HG02885 (cell line): ENCODE measurements at regions not wholly inside any gene's neighbourhood (a gene's known extent, or its start where the extent isn't known, plus 50 kb on each side); places are given as distances from the start of the nearest gene placed in this dataset.
"Not testable (repeated sequence)": the region's sequence is repeated elsewhere in the genome, so short reads cannot be mapped to it uniquely, and the experiment has no call there.

Experiments used
- ATAC-seq: cut with Tn5 transposase; IDR thresholded peaks from one replicate; pipeline ENCODE4 v1.9.1; 2021; ENCODE audit warnings: mild to moderate bottlenecking; ENCODE audit not compliant: unreplicated experiment, poor library complexity

DNA sequence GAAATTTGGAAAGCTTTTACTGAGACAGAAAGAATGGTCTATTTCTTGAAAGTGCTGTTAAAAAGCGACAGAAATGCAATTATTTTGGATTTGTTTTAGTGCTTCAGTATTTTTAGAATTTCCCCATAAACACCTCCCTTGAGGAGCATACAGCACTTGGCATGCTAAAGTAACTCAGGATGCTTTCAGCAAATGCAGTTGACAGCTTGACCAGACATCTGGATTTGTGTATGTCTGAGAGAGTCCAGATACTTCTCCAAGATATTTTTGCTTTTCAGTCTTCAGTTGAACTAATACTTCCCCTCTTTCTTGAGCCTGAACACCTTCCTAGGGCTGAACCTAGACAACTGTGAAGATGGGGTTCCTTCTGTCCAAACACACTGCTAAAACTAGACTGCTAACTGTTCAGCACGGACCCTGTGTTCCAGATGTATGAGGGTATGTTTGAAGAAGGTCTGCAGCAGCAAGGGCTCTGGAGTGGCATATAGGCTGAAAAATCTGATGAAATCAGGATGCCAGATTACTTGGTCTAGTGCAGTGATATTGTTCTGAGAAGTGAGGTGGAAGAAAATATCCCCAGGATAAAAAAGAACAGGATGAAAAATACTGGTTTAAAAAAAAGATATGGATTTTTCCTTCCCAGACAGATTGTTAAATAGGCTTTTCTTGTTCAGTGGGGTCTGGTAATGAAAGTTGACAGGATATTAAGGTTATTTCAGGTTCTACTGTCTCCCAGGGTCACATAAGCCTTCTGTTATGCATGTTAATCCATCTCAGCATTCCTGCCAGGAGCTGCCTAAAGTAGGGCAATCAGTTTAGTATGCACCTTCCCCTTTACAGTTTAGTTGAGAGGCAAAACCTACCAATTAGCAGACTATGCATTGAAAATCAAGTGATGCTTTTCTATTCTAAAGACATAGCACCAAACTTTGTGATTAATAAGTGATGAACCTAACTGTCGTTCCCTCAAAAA lies 516.9 kb upstream of the TBL1XR1 start:
- no peak for ATAC-seq

- ATAC-seq: no peak
These were observed 517.7 kb upstream of the TBL1XR1 start for GRCh38 chr3:177714945-177715344.

DNA sequence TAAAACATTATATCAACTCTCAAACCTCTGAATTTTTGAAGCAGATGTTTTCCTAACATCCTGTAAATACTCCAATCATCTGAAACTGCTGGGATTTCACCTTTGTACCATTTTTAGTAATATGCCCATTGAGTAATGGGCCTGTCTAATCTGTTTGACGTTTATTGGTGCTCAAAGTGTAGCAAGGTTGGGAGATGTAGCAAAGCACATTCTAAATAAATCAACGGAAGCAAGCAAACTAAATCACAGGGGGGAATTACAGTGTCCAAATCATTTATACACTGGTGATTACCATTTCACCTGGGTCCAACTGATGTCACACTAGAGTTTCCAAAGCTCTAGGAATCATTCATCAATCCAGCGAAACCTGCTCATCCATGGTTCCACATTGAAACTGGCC lies 518.7 kb upstream of the TBL1XR1 start:
- ATAC-seq: no peak

DNA sequence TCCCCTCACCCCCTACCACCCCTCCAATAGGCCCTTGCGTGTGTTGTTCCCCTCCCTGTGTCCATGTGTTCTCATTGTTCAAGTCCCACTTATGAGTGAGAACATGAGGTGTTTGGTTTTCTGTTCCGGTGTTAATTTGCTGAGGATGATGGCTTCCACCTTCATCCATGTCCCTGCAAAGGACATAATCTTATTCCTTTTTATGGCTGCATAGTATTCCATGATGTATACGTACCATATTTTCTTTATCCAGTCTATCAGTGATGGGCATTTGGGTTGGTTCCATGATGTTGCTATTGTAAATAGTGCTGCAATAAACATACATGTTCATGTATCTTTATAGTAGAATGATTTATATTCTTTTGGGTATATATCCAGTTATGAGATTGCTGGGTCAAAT lies 523.6 kb upstream of the TBL1XR1 start:
- ATAC-seq: not testable (repeated sequence)

DNA sequence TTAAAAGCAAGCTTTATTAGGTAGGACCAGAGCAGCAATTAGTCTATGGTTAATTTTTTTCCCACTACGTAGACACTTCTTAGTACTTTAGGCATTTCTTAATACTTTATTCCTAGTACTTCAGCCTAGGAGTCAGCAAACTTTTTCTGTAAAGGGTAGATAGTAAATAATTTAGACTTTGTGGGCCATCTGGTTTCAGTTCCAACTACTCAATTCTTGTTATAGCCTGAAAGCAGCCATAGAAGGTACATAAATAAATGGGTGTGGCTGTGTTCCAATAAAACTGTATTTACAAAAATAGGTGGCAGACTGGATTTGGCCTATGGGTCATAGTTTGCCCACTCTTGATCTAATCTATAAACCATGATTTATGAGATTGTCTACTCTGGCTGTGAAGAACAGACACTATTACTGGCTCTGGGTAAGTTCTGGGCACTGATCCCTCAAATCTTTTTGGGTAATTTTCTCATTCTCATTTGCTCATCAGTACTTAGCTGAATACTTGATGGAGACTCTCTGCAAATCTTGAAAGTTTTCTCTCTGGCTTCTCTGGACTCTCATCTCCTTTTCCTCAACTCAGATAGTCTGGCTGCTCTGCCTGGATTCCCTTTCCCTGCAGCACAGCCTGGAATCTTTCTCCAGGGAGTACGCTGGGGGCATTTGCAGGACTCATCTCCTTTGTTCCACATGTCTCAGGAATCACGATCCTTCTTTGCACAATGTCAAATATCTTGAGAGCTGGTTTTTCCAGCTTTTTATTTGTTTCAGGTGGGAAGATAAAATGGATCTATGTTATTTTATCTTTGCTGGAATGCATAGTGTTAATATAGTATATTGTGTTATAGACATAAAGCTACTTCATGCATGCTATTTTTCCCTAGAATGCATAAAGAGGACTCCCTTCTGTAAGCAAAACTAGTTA lies 524.8 kb upstream of the TBL1XR1 start:
- ATAC-seq: no peak

- no peak for ATAC-seq
These were observed 526.8 kb upstream of the TBL1XR1 start for GRCh38 chr3:177724020-177724638.

- ATAC-seq: no peak
These were observed 527.9 kb upstream of the TBL1XR1 start for GRCh38 chr3:177725165-177725564.

DNA sequence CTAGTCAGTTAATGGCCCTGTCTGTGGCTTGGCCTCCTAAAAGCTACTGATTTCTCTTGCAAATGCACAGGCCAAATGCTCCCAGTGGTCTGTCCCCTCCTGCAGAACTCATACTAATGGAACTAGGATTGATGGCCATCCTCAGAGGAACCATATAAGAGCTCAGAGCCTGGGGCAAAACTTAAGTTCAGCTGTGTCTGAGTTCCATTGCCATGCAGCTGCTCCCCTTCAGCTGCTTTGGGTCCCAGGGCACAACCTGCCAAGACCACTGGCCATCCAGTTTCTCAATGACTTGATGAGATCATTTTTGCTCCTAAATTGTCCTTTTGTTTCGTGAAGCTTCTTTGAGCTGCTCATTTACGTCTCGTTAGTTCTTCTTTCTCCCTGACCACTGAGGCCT lies 529.5 kb upstream of the TBL1XR1 start:
- no peak for ATAC-seq

- ATAC-seq: no peak
These were observed 532.8 kb upstream of the TBL1XR1 start for GRCh38 chr3:177729956-177730681.

- no peak for ATAC-seq
These were observed 533.5 kb upstream of the TBL1XR1 start for GRCh38 chr3:177730814-177731213.

DNA sequence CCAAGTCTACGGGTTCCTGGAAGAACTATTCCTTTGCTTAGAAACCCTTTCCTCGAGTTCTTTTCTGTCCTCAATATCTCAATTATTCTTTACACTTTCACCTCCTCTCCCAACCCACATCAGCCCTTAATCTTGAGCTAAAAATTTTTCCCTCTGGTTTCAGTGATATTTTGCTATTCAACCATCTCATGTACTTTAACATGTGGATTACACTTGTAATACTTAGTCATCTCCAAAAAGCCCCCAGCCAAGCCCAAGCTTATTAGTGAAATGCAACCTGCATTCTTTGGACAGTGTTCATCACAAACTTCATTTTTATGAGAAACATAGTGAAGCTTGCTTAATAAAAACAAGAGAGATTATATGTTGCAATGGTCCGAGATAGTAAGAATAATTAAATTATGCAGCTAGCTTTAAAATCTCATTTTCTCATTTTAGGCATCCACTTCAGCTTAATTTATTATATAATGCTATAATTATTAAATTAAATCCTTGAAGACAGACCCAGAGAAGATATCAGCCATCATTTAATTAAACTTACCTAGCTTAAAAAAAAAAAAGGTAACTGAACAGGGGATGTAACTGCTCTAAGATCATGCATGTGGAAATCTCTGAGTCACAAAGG lies 534.5 kb upstream of the TBL1XR1 start:
- no peak for ATAC-seq

DNA sequence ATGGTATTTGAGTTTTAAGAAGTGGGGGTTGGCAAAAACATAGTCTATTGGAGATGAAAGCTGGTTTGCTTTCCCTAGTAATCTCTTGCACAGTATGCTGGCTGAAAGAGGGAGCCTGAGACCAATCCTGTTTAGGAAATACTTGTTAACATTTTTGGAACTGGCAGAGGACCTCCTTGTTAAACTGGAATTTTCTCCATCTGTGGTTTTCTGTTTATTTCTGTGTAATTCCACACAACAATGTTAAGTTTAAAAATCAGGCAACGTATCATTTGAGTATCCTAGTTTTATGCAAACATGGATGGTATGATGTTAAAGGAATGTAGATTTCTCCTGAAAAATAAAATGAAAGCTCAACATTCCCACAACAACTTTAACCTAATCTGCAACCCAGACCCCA lies 536.0 kb upstream of the TBL1XR1 start:
- no peak for ATAC-seq

GRCh38 chr3:177733936-177734335 lies 536.7 kb upstream of the TBL1XR1 start:
- ATAC-seq: no peak

DNA sequence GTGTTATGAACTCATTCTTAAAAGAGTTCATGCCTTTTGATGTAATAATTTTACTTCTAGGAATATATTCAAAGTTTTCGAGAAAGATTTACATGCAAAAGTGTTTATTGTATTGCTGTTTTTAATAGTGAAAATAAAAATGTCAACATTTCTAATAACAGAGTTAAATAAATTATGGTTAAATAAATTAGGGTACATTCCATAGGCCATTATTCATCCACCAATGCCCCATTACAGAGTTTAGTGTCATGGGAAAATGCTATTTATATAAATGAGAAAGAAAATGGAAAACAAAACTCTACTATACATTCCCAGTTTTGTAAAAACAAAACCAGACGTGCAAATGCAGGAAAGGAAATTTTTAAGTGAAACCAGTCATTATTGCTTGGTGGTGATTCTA lies 538.1 kb upstream of the TBL1XR1 start:
- ATAC-seq: no peak

- ATAC-seq: no peak
These were observed 542.2 kb upstream of the TBL1XR1 start for GRCh38 chr3:177739461-177739860.

DNA sequence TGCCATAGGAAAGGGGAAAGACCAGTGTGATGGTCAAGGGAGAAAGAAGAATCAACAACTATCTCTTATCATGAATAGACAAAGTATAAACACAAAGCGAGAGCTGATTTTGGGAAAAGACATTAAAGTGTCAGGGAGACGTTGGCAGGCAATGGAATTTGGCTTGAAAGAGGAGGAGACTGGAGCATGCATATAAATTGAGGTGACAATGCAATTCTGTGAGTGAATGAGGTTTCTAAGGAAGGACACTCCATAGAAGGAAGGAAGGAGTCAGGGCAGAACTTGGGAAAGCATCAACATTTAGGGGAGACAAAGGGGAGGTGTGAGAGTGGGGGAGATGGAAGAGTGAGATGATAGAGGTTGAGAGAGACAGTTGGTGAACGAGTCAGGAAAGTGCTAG lies 543.0 kb upstream of the TBL1XR1 start:
- no peak for ATAC-seq

GRCh38 chr3:177742273-177742672 lies 545.0 kb upstream of the TBL1XR1 start:
- peak; percentile 62 for ATAC-seq

GRCh38 chr3:177743173-177743890 lies 546.0 kb upstream of the TBL1XR1 start:
- no peak for ATAC-seq
